22Rv1 (cell line): ENCODE measurements at regions not wholly inside any gene's neighbourhood (a gene's known extent, or its start where the extent isn't known, plus 50 kb on each side); places are given as distances from the start of the nearest gene placed in this dataset.

Experiments used
- ZFX ChIP-seq: fragments of 450-650 bp; IDR thresholded peaks from 2 replicates; pipeline ENCODE4 v1.6.1; 2017; ENCODE audit warnings: antibody characterized with exemption, borderline replicate concordance
- TF ChIP-seq, protein P1 (sequence below): fragments of 450-650 bp; IDR thresholded peaks from 2 replicates; pipeline ENCODE4 v1.5.1; 2017; ENCODE audit warnings: mild to moderate bottlenecking

DNA sequence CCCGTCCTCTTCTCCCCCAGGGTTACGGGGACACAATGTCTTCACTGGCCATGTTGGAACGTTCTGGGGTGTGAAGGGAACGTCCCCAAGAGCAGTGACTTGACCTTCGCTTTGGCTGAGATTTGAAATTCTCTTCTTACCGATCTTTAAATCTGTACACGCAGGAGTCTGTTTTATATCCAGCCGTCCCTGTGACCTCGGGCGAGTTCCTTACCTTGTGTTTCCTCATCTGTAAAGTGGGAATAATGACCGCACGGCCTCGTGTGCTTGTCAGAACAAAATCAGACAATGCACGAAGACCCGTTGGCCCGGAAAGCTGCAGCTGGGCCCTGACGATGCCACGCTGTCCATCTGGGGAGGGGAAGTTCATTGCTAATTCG is 454.3 kb downstream of the PREX1 start:
- TF ChIP-seq, protein P1, sequence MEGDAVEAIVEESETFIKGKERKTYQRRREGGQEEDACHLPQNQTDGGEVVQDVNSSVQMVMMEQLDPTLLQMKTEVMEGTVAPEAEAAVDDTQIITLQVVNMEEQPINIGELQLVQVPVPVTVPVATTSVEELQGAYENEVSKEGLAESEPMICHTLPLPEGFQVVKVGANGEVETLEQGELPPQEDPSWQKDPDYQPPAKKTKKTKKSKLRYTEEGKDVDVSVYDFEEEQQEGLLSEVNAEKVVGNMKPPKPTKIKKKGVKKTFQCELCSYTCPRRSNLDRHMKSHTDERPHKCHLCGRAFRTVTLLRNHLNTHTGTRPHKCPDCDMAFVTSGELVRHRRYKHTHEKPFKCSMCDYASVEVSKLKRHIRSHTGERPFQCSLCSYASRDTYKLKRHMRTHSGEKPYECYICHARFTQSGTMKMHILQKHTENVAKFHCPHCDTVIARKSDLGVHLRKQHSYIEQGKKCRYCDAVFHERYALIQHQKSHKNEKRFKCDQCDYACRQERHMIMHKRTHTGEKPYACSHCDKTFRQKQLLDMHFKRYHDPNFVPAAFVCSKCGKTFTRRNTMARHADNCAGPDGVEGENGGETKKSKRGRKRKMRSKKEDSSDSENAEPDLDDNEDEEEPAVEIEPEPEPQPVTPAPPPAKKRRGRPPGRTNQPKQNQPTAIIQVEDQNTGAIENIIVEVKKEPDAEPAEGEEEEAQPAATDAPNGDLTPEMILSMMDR: no peak
- TF ChIP-seq ZFX: no peak
